ENCODE measurements at regions not wholly inside any gene's neighbourhood (a gene's known extent, or its start where the extent isn't known, plus 50 kb on each side); places are given as distances from the start of the nearest gene placed in this dataset.

GRCh38 chr17:70947636-70948565, 778.6 kb downstream of the KCNJ2 start:
- TF ChIP-seq CTCF (IDR thresholded peaks at IDR 0.05) (no peak), EP300 (IDR thresholded peaks at IDR 0.05) (no peak), POLR2A (IDR thresholded peaks at IDR 0.05) (no peak), POLR2AphosphoS5 (IDR thresholded peaks at IDR 0.05) (no peak)

Measured in stomach (tissue), 4 donors.